Stimulated activated memory B cell treated with anti-CD40 and anti-IgM and Interleukin-4, amounts not matched to agents 10 μg/mL and 1 μg/mL and 100 μg/mL, for 72 hours (primary cell): ENCODE measurements at regions not wholly inside any gene's neighbourhood (a gene's known extent, or its start where the extent isn't known, plus 50 kb on each side); places are given as distances from the start of the nearest gene placed in this dataset.

ENCODE experiments used
- ATAC-seq: fragments of 150-1000 bp; cut with Tn5 transposase; 2 replicates; pipeline ENCODE4 v1.10.0; 2021
- H3K27ac Mint-ChIP-seq: one replicate; pipeline ENCODE4 v1.8.0; 2022; ENCODE audit warnings: mild to moderate bottlenecking, mixed read lengths
- H3K27me3 Mint-ChIP-seq: one replicate; pipeline ENCODE4 v1.8.0; 2022; ENCODE audit warnings: mixed read lengths
- H3K36me3 Mint-ChIP-seq: one replicate; pipeline ENCODE4 v1.8.0; 2022; ENCODE audit warnings: mixed read lengths
- H3K4me1 Mint-ChIP-seq: one replicate; pipeline ENCODE4 v1.8.0; 2022; ENCODE audit warnings: mixed read lengths
- H3K4me3 Mint-ChIP-seq: one replicate; pipeline ENCODE4 v1.8.0; 2022; ENCODE audit warnings: mild to moderate bottlenecking, moderate library complexity, mixed read lengths
- H3K9me3 Mint-ChIP-seq: one replicate; pipeline ENCODE4 v1.8.0; 2022; ENCODE audit warnings: mixed read lengths

- Mint-ChIP-seq H3K4me1 (no peaks in the 10 kb centered on the region), H3K9me3 (no peaks in the 10 kb centered on the region), H3K4me3 (no peak overlapping the region), H3K27ac (no peak overlapping the region), H3K27me3 (peaks cover 63% of the 10 kb centered on the region), H3K36me3 (no peaks in the 10 kb centered on the region)
- ATAC-seq, result no peak
Observed at GRCh38 chr16:66129196-66129595, 237.3 kb upstream of the CDH5 start.

- H3K4me1 Mint-ChIP-seq, result no peaks in the 10 kb centered on the region
- H3K36me3 Mint-ChIP-seq, result no peaks in the 10 kb centered on the region
- peaks cover 56% of the 10 kb centered on the region for H3K27me3 Mint-ChIP-seq
- ATAC-seq, result no peak
- no peak overlapping the region for H3K27ac Mint-ChIP-seq
- H3K4me3 Mint-ChIP-seq, result no peak overlapping the region
- no peaks in the 10 kb centered on the region for H3K9me3 Mint-ChIP-seq
Observed at GRCh38 chr16:66128371-66128770, 238.1 kb upstream of the CDH5 start.

GRCh38 chr16:66127459-66128370 is 238.8 kb upstream of the CDH5 start:
- Mint-ChIP-seq H3K27me3 (peaks cover 54% of the 10 kb centered on the region), H3K9me3 (no peaks in the 10 kb centered on the region), H3K4me1 (no peaks in the 10 kb centered on the region), H3K36me3 (no peaks in the 10 kb centered on the region), H3K4me3 (no peak overlapping the region), H3K27ac (no peak overlapping the region)
- no peak for ATAC-seq

GRCh38 chr16:66121466-66121865 is 245.0 kb upstream of the CDH5 start:
- no peaks in the 10 kb centered on the region for H3K4me1 Mint-ChIP-seq
- H3K36me3 Mint-ChIP-seq, result no peaks in the 10 kb centered on the region
- peaks cover 14% of the 10 kb centered on the region for H3K27me3 Mint-ChIP-seq
- no peak overlapping the region for H3K4me3 Mint-ChIP-seq
- no peak for ATAC-seq
- H3K27ac Mint-ChIP-seq, result no peak overlapping the region
- peaks cover 3% of the 10 kb centered on the region for H3K9me3 Mint-ChIP-seq

- no peak overlapping the region for H3K27ac Mint-ChIP-seq
- H3K9me3 Mint-ChIP-seq, result peaks cover 5% of the 10 kb centered on the region
- H3K36me3 Mint-ChIP-seq, result no peaks in the 10 kb centered on the region
- no peak for ATAC-seq
- peaks cover 9% of the 10 kb centered on the region for H3K27me3 Mint-ChIP-seq
- no peaks in the 10 kb centered on the region for H3K4me1 Mint-ChIP-seq
- no peak overlapping the region for H3K4me3 Mint-ChIP-seq
Observed at GRCh38 chr16:66120656-66121055, 245.8 kb upstream of the CDH5 start.

- Mint-ChIP-seq H3K27ac (no peak overlapping the region), H3K9me3 (peaks cover 8% of the 10 kb centered on the region), H3K4me1 (no peaks in the 10 kb centered on the region), H3K27me3 (peaks cover 7% of the 10 kb centered on the region), H3K4me3 (no peak overlapping the region), H3K36me3 (no peaks in the 10 kb centered on the region)
- no peak for ATAC-seq
Observed at GRCh38 chr16:66116163-66117002, 250.1 kb upstream of the CDH5 start.

- Mint-ChIP-seq H3K4me3 (no peak overlapping the region), H3K27ac (no peak overlapping the region), H3K27me3 (peaks cover 7% of the 10 kb centered on the region), H3K36me3 (no peaks in the 10 kb centered on the region), H3K9me3 (peaks cover 6% of the 10 kb centered on the region), H3K4me1 (no peaks in the 10 kb centered on the region)
- no peak for ATAC-seq
Observed at GRCh38 chr16:66115373-66115772, 251.1 kb upstream of the CDH5 start.

- Mint-ChIP-seq H3K4me1 (no peaks in the 10 kb centered on the region), H3K4me3 (no peak overlapping the region), H3K36me3 (no peaks in the 10 kb centered on the region), H3K9me3 (peaks cover 6% of the 10 kb centered on the region), H3K27me3 (peaks cover 7% of the 10 kb centered on the region), H3K27ac (no peak overlapping the region)
- ATAC-seq, result no peak
Observed at GRCh38 chr16:66113223-66113622, 253.3 kb upstream of the CDH5 start.

GRCh38 chr16:66109677-66110076 is 256.8 kb upstream of the CDH5 start:
- peaks cover 3% of the 10 kb centered on the region for H3K9me3 Mint-ChIP-seq
- H3K27ac Mint-ChIP-seq, result no peak overlapping the region
- ATAC-seq, result no peak
- no peaks in the 10 kb centered on the region for H3K36me3 Mint-ChIP-seq
- H3K4me3 Mint-ChIP-seq, result no peak overlapping the region
- H3K27me3 Mint-ChIP-seq, result peaks cover 7% of the 10 kb centered on the region
- H3K4me1 Mint-ChIP-seq, result no peaks in the 10 kb centered on the region

- ATAC-seq, result no peak
- H3K36me3 Mint-ChIP-seq, result no peaks in the 10 kb centered on the region
- H3K4me3 Mint-ChIP-seq, result no peak overlapping the region
- no peak overlapping the region for H3K27ac Mint-ChIP-seq
- H3K4me1 Mint-ChIP-seq, result no peaks in the 10 kb centered on the region
- peaks cover 3% of the 10 kb centered on the region for H3K9me3 Mint-ChIP-seq
- peaks cover 6% of the 10 kb centered on the region for H3K27me3 Mint-ChIP-seq
Observed at GRCh38 chr16:66107661-66108060, 258.8 kb upstream of the CDH5 start.

GRCh38 chr16:66103211-66103610 is 263.3 kb upstream of the CDH5 start:
- Mint-ChIP-seq H3K4me3 (no peak overlapping the region), H3K9me3 (no peaks in the 10 kb centered on the region), H3K27me3 (no peaks in the 10 kb centered on the region), H3K36me3 (no peaks in the 10 kb centered on the region), H3K27ac (no peak overlapping the region), H3K4me1 (no peaks in the 10 kb centered on the region)
- no peak for ATAC-seq

- Mint-ChIP-seq H3K9me3 (no peaks in the 10 kb centered on the region), H3K4me1 (no peaks in the 10 kb centered on the region), H3K4me3 (no peak overlapping the region), H3K27me3 (no peaks in the 10 kb centered on the region), H3K27ac (no peak overlapping the region), H3K36me3 (no peaks in the 10 kb centered on the region)
- ATAC-seq, result no peak
Observed at GRCh38 chr16:66099306-66099705, 267.2 kb upstream of the CDH5 start.

GRCh38 chr16:66097751-66098150 is 268.7 kb upstream of the CDH5 start:
- H3K36me3 Mint-ChIP-seq, result no peaks in the 10 kb centered on the region
- H3K27me3 Mint-ChIP-seq, result no peaks in the 10 kb centered on the region
- no peaks in the 10 kb centered on the region for H3K4me1 Mint-ChIP-seq
- no peak overlapping the region for H3K27ac Mint-ChIP-seq
- no peak overlapping the region for H3K4me3 Mint-ChIP-seq
- H3K9me3 Mint-ChIP-seq, result no peaks in the 10 kb centered on the region
- ATAC-seq, result no peak

GRCh38 chr16:66095676-66096075 is 270.8 kb upstream of the CDH5 start:
- H3K27ac Mint-ChIP-seq, result no peak overlapping the region
- H3K4me1 Mint-ChIP-seq, result no peaks in the 10 kb centered on the region
- H3K36me3 Mint-ChIP-seq, result no peaks in the 10 kb centered on the region
- no peaks in the 10 kb centered on the region for H3K27me3 Mint-ChIP-seq
- ATAC-seq, result no peak
- no peaks in the 10 kb centered on the region for H3K9me3 Mint-ChIP-seq
- H3K4me3 Mint-ChIP-seq, result no peak overlapping the region

- Mint-ChIP-seq H3K4me3 (no peak overlapping the region), H3K27ac (no peak overlapping the region), H3K36me3 (no peaks in the 10 kb centered on the region), H3K4me1 (no peaks in the 10 kb centered on the region), H3K27me3 (no peaks in the 10 kb centered on the region), H3K9me3 (no peaks in the 10 kb centered on the region)
- no peak for ATAC-seq
Observed at GRCh38 chr16:66093191-66093590, 273.3 kb upstream of the CDH5 start.

- Mint-ChIP-seq H3K27me3 (no peaks in the 10 kb centered on the region), H3K36me3 (no peaks in the 10 kb centered on the region), H3K4me3 (no peak overlapping the region), H3K4me1 (no peaks in the 10 kb centered on the region), H3K9me3 (peaks cover 8% of the 10 kb centered on the region), H3K27ac (no peak overlapping the region)
- no peak for ATAC-seq
Observed at GRCh38 chr16:66091471-66091891, 275.0 kb upstream of the CDH5 start.
